ENCODE measurements at regions not wholly inside any gene's neighbourhood (a gene's known extent, or its start where the extent isn't known, plus 50 kb on each side); places are given as distances from the start of the nearest gene placed in this dataset.
"Not testable (repeated sequence)": the region's sequence is repeated elsewhere in the genome, so short reads cannot be mapped to it uniquely, and the experiment has no call there.

DNA sequence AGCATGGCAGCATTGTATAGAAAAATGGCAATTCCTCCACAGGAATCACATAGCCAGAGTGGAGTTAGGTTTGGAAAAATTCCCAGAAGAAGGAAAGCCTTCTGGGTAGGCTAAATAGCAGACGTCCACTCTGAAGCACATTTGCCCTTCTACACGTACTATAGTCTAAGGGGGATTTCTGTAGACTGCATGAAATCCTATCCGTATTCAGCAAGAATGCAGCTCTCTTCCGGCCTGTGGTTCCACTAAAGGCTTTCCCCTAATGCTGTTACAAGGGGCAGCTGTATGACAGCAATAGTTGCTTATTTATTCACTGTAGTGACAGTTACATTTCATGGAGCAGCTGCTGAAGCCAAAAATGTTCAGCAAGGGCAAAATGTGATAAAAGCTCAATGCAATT is 263.6 kb downstream of the RWDD3 start:
- intact Hi-C loops (cut with DNase I, micrococcal nuclease): no loop called here
- no peak for DNase-seq
- no peak for ATAC-seq

DNA sequence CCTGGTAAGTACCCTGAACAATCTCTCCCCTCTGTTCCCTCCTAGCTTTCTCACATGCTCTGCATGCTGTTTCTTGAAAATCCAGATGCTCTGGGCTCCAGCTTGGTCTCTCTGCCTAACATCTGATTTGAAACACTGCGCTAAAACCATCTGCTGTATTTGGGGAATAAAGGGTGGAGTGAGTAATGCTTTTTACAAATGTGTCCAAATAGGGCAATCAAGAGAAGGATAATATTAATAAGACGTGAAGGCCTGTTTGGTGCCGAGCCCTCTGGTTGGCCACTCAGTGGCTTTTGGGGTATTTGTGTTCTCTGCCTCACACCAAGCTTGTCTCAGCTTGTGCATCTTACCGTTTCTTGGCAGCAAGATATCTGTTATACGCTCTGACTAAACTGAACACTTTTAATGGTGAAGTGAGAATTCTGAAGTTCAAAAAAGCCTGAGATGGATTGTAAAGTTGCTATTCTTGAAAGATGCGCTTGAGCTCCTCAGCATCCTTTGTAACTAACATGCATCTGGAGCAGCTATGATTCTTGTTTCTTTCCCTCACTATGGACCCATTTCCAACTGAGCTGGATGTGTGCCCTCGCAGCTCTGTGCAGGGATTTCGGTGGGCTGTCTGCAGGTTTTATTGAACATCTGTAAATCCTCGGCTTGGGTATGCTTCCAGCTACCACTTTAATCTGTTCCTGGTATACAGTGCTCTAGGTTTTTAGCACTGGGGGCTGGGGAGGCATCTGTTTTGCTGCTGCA is 269.4 kb downstream of the RWDD3 start:
- intact Hi-C loops (cut with DNase I, micrococcal nuclease): no loop called here
- no peak for DNase-seq
- ATAC-seq: no peak

DNA sequence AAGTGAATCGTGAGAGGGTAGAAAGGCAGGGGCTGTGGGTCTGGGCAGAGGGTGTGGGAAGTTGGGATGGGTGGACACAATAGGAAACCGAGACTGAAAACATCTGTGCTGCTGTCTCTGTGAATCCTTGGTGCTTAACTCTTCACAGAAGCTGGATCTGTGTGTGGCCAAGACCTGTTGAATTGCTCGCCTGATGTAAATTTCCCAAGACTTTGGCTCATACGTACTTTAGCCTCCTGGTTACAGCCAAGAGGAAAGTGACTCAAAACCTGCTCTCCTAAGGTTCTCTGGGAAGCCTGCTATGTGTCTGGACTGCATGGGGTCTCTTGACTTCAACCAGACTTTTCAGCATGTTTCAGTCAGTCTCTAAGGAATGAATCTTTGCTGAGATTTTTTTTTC is 270.3 kb downstream of the RWDD3 start:
- intact Hi-C loops (cut with DNase I, micrococcal nuclease): no loop called here

DNA sequence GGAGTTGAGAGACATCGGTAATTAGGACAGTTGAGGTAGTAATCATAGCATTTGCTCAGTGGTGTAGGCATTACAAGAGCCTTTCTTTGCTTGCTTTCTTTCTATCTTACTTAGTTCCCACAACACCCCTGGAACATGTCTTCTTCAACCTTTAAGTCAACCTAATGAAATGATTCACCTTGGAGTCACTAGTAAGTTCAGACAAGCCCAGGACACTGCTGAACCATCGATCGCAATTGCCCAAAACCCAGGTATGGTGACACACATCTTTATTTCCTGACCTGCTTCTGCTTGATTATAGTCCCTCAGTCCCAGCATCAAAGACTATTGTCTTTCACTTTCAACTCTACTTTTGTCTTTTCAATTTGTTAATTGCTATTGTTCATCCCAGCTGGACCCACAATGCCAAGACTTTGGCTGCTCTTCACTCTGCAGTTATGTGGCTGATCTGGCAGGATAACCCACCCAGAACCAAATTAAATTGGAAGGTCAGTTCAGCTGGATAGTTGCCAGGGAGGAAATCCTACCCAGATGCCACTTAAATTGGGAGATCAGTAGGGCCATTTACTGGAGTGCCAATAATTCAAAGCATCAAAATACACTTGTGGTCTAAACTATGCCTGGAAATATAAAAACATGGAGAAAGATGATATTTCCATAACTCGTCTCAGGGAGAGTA is 272.9 kb downstream of the RWDD3 start:
- ATAC-seq (no peak), DNase-seq (no peak)
- intact Hi-C loops (cut with DNase I, micrococcal nuclease): no loop called here

More for the DNA sequence above, 270.3 kb downstream of the RWDD3 start:
- DNase-seq: no peak
- ATAC-seq: no peak

DNA sequence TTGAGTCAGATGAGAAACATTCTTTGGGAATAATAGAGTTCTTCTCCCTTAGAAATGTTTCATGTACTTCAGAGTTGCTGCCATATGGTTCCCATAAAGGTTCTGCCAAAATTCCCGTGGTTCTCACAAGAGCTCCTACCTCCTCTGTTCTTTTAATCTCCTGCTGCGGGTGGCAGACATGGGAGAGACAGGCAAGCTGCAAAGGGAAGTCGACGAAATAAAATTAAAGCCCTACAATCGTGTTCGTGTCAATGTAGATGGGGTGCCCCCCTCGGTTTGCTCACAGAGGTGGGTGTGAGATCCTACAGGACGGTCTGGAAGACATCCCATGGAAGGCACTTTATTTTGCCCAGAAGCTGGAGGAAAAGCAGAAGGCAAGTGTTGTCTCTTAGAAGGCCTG is 276.0 kb downstream of the RWDD3 start:
- DNase-seq: no peak
- intact Hi-C loops (cut with DNase I, micrococcal nuclease): no loop called here
- ATAC-seq: no peak

DNA sequence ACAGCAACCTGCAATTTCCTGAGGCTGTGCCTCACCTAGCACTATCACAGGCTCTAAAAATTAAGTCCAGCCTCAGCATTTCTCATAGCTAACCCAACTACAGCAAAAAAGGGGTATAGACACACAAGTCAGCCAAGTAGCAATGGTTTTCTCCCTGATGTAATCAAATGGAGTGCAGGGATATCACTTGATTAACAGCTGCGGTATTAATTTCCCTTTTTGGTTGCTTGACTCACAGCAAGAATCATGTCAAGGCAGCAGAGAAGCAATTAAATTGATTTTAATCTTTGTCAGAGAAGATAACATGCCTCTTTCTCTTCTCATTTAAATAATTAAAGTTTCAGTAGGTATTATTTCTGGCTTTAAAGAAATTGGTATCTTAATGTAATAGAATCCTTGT is 278.9 kb downstream of the RWDD3 start:
- no peak for ATAC-seq
- intact Hi-C loops (cut with DNase I, micrococcal nuclease): no loop called here
- DNase-seq: no peak

DNA sequence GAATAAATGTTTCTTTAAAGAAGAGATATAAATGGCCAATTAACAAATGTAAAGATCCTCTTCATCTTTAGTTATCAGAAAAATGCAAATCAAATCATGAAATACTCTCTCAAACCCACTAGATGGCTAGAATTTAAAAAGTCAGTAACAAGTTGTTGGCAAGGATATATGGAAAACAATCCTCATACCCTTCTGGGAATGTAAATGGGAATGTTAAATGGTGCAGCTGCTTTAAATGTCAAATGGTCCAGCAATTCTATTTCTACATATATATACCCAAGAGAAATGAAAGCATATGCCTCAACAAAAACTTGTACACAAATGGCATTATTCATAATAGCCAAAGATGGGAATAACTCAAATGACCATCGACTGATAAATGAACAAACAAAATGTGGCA is 283.5 kb downstream of the RWDD3 start:
- DNase-seq (no peak), ATAC-seq (no peak)
- intact Hi-C loops (cut with DNase I, micrococcal nuclease): no loop called here

DNA sequence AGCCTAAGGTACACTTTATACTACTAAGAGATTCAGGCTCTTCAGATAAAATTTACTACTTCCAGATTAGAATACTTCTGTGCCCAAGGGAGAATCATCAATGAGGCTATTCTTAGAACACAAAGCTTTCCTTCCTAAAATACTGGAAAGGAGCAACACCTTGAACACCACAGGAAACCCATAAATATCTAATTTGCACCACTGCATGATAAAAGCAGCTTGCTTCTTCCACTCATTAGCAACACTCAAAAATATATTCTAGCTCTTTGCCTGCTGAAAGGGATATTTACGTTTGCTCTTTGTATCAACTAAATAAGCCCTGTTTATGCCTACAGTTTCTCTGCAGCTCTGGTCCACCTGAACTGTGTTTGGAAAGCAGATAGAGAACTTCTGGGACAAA is 284.3 kb downstream of the RWDD3 start:
- DNase-seq: no peak
- intact Hi-C loops (cut with DNase I, micrococcal nuclease): no loop called here
- no peak for ATAC-seq

DNA sequence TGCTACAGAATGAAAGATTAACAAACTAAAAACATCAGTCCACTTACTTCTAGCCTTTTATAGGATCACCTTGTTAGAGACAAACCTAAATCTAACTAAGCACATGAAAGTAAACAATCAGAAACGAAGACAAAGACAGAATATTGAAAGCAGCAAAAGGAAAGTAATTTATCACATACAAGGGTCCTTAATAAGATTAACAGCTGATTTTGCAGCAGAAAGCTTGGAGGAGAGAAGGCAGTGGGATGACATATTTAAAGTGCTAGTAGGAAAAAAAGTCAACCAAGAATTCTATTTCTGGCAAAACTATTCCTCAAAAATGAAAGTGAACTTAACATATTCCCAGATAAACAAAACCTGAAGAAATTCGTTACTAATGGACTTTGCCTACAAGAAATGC is 286.4 kb downstream of the RWDD3 start:
- ATAC-seq (no peak), DNase-seq (no peak)
- intact Hi-C loops (cut with DNase I, micrococcal nuclease): no loop called here

DNA sequence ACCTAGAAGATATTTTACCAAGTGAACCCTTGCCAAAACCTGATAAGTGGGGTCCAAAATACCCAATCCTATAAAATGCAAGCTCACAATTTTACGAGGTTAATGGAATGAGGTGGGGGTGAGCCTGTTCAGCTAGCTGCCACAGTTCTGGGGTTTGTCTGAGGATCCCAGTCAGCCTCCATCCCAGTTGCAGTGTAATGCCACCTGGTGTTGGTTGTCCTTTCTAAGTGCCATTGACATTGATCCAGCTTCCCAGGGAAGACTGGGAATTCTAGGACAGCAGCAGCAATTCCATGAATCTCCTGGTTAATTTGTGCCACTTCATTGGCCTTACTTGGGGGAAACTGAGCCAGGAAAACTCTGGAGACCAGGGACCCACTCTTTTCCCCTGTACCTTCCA is 298.3 kb downstream of the RWDD3 start:
- intact Hi-C loops (cut with DNase I, micrococcal nuclease): no loop called here
- DNase-seq (no peak), ATAC-seq (no peak)

DNA sequence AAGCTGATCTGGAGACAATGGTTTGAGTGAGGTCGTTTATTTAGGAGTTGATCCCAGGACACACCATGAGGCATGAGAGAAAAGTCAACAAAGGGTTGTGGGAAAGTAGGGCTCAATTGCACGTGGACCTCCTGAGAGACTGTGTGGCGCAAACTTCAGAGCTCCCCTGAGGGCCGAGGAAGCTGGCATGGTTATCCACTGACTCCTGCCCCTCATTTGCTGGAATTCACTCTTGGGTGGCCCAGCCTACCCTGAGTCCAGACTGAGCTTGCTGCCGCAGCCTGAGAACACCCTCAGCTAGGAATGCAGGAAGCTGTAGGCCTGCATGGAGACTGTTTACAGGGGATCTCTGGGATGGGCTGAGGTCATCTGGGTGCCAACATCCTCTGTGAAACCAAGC is 301.0 kb downstream of the RWDD3 start:
- intact Hi-C loops (cut with DNase I, micrococcal nuclease): no loop called here
- DNase-seq: no peak
- ATAC-seq: no peak

DNA sequence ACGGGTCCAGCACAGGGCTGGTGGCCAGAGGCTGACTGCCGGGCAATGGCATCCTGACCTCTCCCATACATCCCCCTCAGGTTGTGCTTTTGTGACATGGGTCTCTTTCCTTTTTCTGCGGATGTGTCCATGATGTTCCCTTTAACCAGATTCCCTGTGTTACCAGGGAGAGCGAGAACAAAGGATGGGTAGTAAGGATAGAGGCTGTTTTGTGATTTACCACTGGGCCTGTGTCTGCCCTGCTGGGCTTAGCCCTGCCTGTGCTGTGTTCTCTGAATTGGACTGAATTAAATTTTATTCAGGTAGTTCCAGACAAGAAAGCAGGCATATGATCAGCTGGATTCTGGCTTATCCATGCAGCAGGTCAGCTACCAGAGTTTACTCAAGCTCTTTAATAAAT is 301.6 kb downstream of the RWDD3 start:
- intact Hi-C loops (cut with DNase I, micrococcal nuclease): no loop called here
- no peak for DNase-seq
- ATAC-seq: no peak

DNA sequence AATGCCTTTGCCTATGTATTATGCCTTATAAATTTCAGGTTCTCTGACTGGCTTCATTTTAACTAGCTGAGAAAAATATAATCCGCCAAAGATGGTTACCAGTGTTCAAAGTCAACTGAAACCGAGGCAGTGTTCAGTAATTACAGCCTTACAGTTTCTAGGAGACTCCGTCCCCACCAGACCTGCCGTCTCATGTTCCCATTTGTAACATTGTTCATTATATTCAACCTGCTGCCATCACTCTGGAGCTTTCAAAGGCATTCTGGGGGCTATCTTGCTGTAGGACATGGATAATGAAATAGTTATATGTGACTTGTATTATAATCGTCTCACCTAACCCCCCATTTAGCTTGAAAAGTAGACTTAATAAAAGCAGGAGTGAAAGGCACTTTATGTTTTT is 302.5 kb downstream of the RWDD3 start:
- intact Hi-C loops (cut with DNase I, micrococcal nuclease): no loop called here
- DNase-seq: no peak
- ATAC-seq: no peak

DNA sequence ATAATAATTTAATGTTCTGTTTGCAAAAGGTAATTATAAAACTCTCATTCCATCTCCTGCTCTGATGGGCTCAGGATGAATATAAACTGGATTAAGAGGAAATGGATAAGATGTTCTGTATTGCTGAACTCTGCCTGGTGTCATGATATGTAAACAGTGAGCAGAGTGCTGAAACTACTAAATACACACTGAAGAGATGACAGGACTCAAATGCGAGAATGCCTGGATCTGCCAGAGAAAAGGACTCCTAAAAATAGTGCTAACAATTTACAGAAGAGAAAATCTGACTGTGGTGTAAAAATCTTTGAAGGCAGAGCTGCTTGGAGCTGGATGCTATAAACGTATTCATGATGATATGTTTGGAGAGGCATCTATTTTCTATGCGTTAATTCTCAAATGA is 303.2 kb downstream of the RWDD3 start:
- intact Hi-C loops (cut with DNase I, micrococcal nuclease): no loop called here
- ATAC-seq (no peak), DNase-seq (no peak)

DNA sequence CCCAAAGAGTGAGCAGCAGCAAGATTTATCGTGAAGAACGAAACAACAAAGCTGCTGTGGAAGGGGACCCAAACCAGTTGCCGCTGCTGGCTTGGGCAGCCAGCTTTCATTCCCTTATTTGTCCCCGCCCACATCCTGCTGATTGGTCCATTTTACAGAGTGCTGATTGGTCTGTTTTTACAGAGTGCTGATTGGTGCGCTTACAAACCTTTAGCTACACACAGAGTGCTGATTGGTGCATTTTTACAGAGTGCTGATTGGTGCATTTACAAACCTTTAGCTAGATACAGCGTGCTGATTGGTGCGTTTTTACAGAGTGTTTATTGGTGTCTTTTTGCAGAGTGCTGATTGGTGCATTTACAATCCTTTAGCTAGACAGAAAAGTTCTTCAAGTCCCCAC is 304.2 kb downstream of the RWDD3 start:
- ATAC-seq; DNase-seq; intact Hi-C loops (cut with DNase I, micrococcal nuclease): not testable (repeated sequence)

DNA sequence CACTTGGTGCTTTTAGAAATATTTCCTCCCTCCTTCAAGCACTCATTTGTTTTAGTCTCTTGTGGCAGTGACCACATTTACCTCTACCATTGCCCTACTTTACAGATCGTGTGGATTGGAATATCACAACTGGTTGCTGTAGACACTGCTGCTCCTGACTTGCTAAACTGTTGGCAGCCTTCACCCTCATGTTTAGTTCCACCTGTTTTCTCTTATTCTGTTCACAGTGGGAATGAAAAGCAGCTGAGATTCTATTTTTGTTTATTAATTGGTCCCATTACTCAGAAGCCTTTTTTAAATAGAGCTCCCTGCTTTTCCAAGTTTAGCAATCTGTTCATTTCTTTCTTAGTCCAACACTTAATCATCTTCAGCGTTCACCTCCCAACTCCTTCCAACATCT is 308.9 kb downstream of the RWDD3 start:
- no peak for ATAC-seq
- intact Hi-C loops (cut with DNase I, micrococcal nuclease): no loop called here
- no peak for DNase-seq

DNA sequence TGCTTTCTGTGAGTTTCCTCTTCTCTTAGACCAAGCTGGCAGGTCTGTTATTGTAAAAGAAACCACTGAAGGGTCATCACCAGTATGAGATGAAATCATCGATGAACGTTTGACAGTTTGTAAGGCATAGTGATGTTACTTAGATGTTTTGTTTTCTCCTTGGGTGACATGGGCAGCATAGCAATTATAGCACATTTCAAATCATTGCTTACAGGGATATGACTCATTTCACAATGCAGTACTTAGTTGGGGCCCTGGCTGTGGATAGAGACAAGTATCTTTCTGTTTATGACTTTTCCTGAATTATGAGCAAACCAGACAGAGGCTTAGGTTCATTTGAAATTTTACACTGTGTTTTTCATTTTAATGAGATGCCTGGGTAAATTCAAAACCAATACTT is 313.0 kb downstream of the RWDD3 start:
- intact Hi-C loops (cut with DNase I, micrococcal nuclease): no loop called here
- DNase-seq (no peak), ATAC-seq (no peak)

DNA sequence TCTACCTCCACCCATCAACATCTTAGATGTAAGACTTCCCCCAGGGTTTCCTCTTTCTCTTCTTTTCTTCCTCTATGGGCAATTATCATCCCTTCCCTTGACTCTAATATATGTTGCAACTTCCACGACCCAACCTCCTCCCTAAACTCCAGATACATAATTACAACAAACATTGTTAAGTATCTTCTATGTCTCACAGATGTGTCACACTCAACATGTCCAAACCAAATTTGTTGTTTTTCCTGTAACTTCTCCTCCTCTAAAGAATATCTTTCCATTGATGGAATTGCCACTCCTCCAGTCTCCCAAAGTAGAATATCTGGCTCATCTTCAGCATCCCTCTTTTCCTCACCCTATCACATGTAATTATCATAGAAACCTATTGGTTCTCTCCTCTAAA is 314.2 kb downstream of the RWDD3 start:
- intact Hi-C loops (cut with DNase I, micrococcal nuclease): no loop called here
- ATAC-seq: no peak
- no peak for DNase-seq

DNA sequence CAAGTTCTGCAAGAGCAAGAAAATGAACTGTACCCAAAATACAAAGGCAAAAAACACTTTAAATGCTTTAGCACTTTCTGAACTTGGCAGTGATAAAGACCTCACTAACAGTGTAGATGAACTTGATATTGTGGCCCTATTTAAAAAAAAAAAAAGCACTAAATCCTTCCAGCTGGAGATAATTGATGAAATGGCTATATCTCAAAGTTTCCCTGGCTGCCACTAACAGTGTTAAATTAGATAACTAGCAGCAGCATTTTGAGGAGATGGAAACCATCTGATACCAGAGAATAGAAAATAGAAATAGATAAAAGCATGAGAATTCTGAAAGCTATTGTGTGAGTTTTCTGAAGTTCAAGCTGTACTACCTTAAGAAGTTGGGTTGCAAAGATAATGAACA is 317.2 kb downstream of the RWDD3 start:
- intact Hi-C loops (cut with DNase I, micrococcal nuclease): no loop called here
- ATAC-seq (no peak), DNase-seq (no peak)

DNA sequence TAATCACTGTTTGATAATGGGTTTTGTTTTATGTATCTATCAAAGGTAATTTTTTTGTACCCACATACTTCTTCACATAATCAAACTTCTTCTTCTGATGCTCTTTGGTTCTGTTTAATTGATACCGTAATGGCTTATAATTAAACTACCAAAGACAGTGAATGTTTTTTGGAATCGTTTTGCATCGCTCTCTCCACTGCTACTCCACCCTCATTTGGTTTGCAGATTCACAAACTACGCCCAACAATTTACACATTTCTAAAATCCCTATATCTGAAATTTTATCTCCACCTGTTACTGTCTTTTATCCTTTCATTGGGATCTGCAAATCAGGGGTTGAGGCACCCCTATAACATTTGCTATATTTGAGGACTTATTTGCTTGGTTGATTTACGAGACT is 319.6 kb downstream of the RWDD3 start:
- DNase-seq (no peak), ATAC-seq (no peak)
- intact Hi-C loops (cut with DNase I, micrococcal nuclease): no loop called here

DNA sequence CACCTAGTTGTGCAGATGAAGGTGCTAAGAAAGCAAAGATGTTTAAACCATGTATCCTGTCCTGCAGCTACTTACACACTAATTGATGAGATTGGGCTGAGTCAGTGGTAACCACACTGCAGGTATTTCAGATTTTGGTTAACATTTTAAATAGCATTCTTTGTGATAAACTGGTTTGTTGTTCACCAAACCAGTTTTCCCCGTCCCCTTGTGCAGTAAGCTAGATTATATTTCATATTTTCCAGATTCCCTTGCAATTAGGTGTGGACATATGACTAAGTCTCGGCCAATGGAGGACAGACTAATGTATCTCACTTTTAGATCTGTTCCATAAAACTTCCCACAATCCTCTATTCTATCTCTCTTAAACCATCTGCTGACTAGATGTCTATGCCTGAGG is 320.4 kb downstream of the RWDD3 start:
- intact Hi-C loops (cut with DNase I, micrococcal nuclease): no loop called here
- DNase-seq: no peak
- ATAC-seq: no peak

Measured in left colon (tissue), 2 donors.